Adrenal gland (tissue), 9 donors: ENCODE measurements at regions not wholly inside any gene's neighbourhood (a gene's known extent, or its start where the extent isn't known, plus 50 kb on each side); places are given as distances from the start of the nearest gene placed in this dataset.

Experiments used
- DNase-seq, 7 donors: peaks; one replicate each; pipeline ENCODE4 v3.0.0-alpha.2; 2019 to 2020
- H3K27ac ChIP-seq, 5 donors: fragments of 200-600 bp; sonication (generic) in 4 of 5; 1 replicate in 3 of 5; 2 replicates in 2 of 5; pipeline versions ENCODE4 v1.5.1 to v1.8.0; 2016 to 2020; ENCODE audit warnings: mild to moderate bottlenecking in 1 of 5
- H3K27me3 ChIP-seq: fragments of 200-600 bp; 2 replicates; pipeline ENCODE4 v1.8.0; 2021
- H3K36me3 ChIP-seq, 2 donors: fragments of 200-600 bp; replicated peaks in 1 of 2; 1 replicate in 1 of 2; 2 replicates in 1 of 2; pipeline versions ENCODE4 v1.5.1 to v1.8.0; 2018 to 2022
- H3K4me1 ChIP-seq, 2 donors: fragments of 200-600 bp; replicated peaks in 1 of 2; 1 replicate in 1 of 2; 2 replicates in 1 of 2; pipeline versions ENCODE4 v1.5.1 to v1.8.0; 2018 to 2021
- H3K4me3 ChIP-seq, 4 donors: fragments of 200-600 bp; sonication (generic) in 3 of 4; one replicate each; pipeline ENCODE4 v1.5.1; 2016 to 2018
- H3K9me3 ChIP-seq, 3 donors: fragments of 200-600 bp; sonication (generic) in 1 of 3; replicated peaks in 1 of 3; 1 replicate in 2 of 3; 2 replicates in 1 of 3; pipeline versions ENCODE4 v1.5.1 to v1.8.0; 2016 to 2021
- CTCF ChIP-seq, 6 experiments: fragments of 450-650 bp in 4 of 6; fragments of 200-600 bp in 2 of 6; sonication (generic) in 1 of 6; IDR thresholded peaks; 1 replicate in 5 of 6; 2 replicates in 1 of 6; pipeline versions ENCODE4 v1.5.1 to v1.8.0; 2016 to 2021; ENCODE audit warnings: antibody characterized with exemption in 6 of 6, mild to moderate bottlenecking in 2 of 6, moderate library complexity in 1 of 6
- POLR2A ChIP-seq, 2 donors: fragments of 450-650 bp; IDR thresholded peaks; one replicate each; pipeline ENCODE4 v1.6.1; 2017; ENCODE audit warnings: antibody characterized with exemption in 2 of 2, mild to moderate bottlenecking in 2 of 2, moderate library complexity in 1 of 2
- WGBS, 4 donors: extraction: QIAGEN DNeasy Blood & Tissue Kit in 2 of 4; methylation state at CpG; one replicate each; pipeline versions ENCODE4 v1.1.5 to v1.1.7; 2013 to 2017; 5-methylcytosine and 5-hydroxymethylcytosine counted together
- intact Hi-C, 2 donors: fragments of 100-400 bp; cut with DNase I; formaldehyde crosslinking; loops; one replicate each; pipeline versions ENCODE4 v1.14.1 to v1.15.0; 2022 to 2023
- donor health status: healthy with polysubstance abuse.
- donor health status: Bipolar disorder and iron deficiency.
- donor health status: DM: yes; HTN: yes; CAD: no.
- donor health status: DM: no; HTN: no; CAD: no.
- donor health status: DM: no; HTN: no; CAD: no.

- no peaks in the 10 kb centered on the region for H3K27me3 ChIP-seq
- intact Hi-C loops, result no loop called here
- H3K9me3 ChIP-seq, result no peaks in the 10 kb centered on the region
- no peaks in the 10 kb centered on the region for H3K4me1 ChIP-seq
- no peak overlapping the region for H3K27ac ChIP-seq
- 86 to 93% (median 88%) methylated on average over 9 to 11 of the region's 11 CpGs for WGBS, 4 donors
- no peak for TF ChIP-seq POLR2A (IDR thresholded peaks at IDR 0.05)
- no peak for TF ChIP-seq CTCF (IDR thresholded peaks at IDR 0.05)
- no peak overlapping the region for H3K4me3 ChIP-seq
- no peaks in the 10 kb centered on the region for H3K36me3 ChIP-seq
- no peak for DNase-seq
Measured at GRCh38 chr18:75137346-75137877, 71.5 kb downstream of the PTGR3 start.

GRCh38 chr18:75135158-75135725, 73.7 kb downstream of the PTGR3 start:
- Histone ChIP-seq H3K4me1 (no peaks in the 10 kb centered on the region), H3K36me3 (no peaks in the 10 kb centered on the region), H3K27me3 (no peaks in the 10 kb centered on the region), H3K4me3 (no peak overlapping the region), H3K9me3 (no peaks in the 10 kb centered on the region), H3K27ac (no peak overlapping the region)
- no peak for TF ChIP-seq CTCF (IDR thresholded peaks at IDR 0.05)
- no peak for TF ChIP-seq POLR2A (IDR thresholded peaks at IDR 0.05)
- peak in 1 of 7 donors; percentile 40 for DNase-seq
- intact Hi-C loops, result no loop called here
- WGBS, 4 donors, result 90 to 93% (median 91%) methylated on average over 14 of the region's 14 CpGs

- no peaks in the 10 kb centered on the region for H3K9me3 ChIP-seq
- H3K4me3 ChIP-seq, result no peak overlapping the region
- peak in 1 of 7 donors; percentile 30 for DNase-seq
- intact Hi-C loops, result no loop called here
- no peaks in the 10 kb centered on the region for H3K36me3 ChIP-seq
- no peak for TF ChIP-seq POLR2A (IDR thresholded peaks at IDR 0.05)
- no peak for TF ChIP-seq CTCF (IDR thresholded peaks at IDR 0.05)
- no peaks in the 10 kb centered on the region for H3K4me1 ChIP-seq
- WGBS, 4 donors, result 83 to 88% (median 85%) methylated on average over 11 of the region's 11 CpGs
- H3K27me3 ChIP-seq, result no peaks in the 10 kb centered on the region
- no peak overlapping the region for H3K27ac ChIP-seq
Measured at GRCh38 chr18:75134611-75134975, 74.3 kb downstream of the PTGR3 start.

GRCh38 chr18:75133721-75134610, 75.0 kb downstream of the PTGR3 start:
- Histone ChIP-seq H3K27ac (no peak overlapping the region), H3K27me3 (no peaks in the 10 kb centered on the region), H3K9me3 (no peaks in the 10 kb centered on the region), H3K4me3 (no peak overlapping the region), H3K36me3 (no peaks in the 10 kb centered on the region), H3K4me1 (no peaks in the 10 kb centered on the region)
- DNase-seq, result no peak
- intact Hi-C loops, result no loop called here
- TF ChIP-seq CTCF (IDR thresholded peaks at IDR 0.05) (no peak), POLR2A (IDR thresholded peaks at IDR 0.05) (no peak)
- 87 to 89% (median 88%) methylated on average over 13 to 28 of the region's 28 CpGs for WGBS, 4 donors
